DMS 273 treated with DMSO at 0.1 percent for 48 hours (cell line): ENCODE measurements at regions not wholly inside any gene's neighbourhood (a gene's known extent, or its start where the extent isn't known, plus 50 kb on each side); places are given as distances from the start of the nearest gene placed in this dataset.
"Not testable (repeated sequence)": the region's sequence is repeated elsewhere in the genome, so short reads cannot be mapped to it uniquely, and the experiment has no call there.

ENCODE experiments used
- DNase-seq: peaks from one replicate; lab custom pipeline; 2025; lab: John Stamatoyannopoulos, UW

DNA sequence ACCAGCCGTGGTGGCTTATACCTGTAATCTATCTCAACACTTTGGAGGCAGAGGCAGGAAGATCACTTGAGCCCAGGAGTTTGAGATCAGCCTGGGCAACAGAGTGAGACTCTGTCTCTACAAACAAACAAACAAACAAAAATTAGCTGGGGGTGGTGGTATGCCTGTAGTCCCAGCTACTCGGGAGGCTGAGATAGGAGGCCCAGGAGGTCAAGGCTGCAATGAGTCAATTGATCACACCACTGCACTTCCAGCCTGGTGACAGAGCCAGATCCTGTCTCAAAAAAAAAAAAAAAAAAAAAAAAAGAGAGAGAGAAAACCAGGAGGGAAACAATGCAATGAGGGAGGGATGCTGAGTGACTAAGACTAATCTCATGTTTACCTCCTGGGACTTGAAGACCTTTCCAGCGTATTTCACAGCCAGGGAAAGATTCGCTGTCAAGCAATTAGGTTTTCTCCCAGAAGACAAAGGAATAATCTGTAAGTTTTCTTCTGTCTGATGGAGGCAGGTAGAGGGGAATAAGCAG lies 51.1 kb upstream of the MIER3 start:
- DNase-seq = no peak

DNA sequence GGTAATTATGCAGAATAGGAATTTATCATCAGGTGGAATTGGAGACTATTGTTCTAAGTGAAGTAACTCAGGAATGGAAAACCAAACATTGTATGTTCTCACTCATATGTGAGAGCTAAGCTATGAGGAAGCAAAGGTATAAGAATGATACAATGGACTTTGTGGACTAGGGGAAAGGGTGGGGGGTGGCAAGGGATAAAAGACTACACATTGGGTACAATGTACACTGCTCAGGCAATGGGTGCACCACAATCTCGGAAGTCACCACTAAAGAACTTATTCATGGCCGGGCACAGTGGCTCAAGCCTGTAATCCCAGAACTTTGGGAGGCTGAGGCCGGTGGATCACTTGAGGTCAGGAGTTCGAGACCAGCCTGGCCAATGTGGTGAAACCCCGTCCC lies 51.6 kb upstream of the MIER3 start:
- DNase-seq = not testable (repeated sequence)

GRCh38 chr5:57004800-57005199 lies 52.9 kb upstream of the MIER3 start:
- no peak for DNase-seq

DNA sequence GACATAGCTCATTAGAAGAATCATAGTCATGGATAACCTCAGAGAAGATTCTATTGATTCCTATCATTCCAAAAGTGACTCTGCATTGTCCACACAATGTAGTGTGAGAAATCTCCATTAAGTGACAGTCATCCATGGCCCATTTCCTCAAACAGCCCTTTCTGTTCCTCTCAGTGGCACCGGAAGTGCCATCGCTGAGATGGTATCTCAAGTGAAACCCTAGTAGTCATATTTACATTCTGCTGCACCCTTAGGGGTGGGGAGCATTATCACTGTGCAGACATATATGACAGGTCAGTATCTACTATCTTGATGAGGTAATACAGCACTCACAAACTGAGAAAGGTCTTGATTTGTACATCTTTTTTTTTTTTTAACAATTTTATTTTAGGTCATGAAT lies 55.4 kb upstream of the MIER3 start:
- DNase-seq = no peak

GRCh38 chr5:57009811-57010210 lies 57.9 kb upstream of the MIER3 start:
- DNase-seq = no peak

DNA sequence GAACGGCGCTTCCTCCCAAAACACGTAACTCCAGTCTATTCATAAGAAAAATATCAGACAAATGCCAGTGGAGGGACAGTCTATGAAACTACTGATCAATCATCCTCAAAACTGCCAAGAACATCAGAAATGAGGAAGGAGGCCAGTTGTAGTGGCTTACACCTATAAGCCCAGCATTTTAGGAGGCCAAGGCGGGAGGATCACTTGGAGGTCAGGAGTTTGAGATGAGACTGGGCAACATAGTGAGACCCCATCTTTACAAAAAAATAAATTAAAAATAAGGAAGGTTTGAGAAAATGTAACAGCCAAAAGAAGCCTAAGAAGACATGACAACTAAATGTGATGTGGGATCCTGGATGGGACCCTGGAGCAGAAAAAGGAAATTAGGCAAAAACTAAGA lies 58.9 kb upstream of the MIER3 start:
- no peak for DNase-seq

DNA sequence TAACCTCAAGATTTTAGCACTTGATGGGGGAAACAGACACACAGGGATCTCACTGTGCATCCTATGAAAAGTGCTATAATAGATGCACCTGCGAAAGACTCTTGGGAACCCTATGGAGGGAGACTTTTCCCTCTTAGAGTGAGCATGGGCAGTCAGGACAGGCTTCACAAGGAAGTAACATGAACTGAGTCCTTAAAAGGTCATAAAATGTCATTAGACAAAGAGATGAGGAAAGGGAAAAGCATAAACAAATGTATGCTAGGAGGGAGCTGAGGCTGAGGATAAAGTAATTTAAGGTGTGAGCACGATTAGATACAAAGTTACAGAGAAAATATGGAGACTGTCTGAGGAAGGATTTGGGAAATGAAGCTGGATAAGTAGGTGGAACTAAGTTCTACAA lies 60.6 kb upstream of the MIER3 start:
- DNase-seq = no peak

GRCh38 chr5:57025961-57026360 lies 74.0 kb upstream of the MIER3 start:
- no peak for DNase-seq

DNA sequence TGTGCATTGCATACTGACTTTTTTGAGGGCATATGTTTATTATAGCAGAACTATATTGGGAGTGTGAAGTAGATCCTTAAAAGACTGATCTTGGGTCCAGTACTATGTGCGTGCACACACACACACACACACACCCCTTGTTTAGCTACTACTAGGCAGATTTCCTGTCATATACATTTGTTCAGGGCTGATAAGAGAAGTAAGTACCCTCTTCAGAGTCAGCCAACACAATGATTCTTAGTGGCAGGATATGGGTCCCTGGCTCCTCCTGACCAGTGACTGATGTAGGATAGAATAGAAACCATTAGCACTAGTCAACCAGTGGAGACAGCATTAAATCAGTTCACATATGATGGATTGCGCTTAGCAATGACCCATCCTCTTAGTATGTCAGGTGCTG lies 76.2 kb upstream of the MIER3 start:
- no peak for DNase-seq

DNA sequence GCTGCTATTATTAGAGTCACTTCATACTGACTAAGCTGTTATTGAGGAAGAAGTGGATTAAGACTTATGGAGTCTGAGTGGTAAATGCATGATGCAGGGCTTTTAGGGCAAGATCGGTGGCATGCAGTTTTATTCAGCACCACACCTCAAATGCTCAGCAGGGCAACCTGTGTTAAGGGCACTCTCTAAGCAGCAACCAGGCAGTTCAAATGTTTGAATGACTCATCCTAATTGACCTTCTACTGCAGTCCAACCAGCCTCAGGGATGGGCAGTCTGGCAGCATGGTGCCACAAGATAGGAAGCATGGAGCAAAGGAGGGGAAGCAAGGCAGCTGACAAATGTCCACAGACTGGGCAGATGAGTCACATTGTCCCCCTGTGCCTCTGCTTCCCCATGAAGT lies 80.2 kb upstream of the MIER3 start:
- DNase-seq = no peak

DNA sequence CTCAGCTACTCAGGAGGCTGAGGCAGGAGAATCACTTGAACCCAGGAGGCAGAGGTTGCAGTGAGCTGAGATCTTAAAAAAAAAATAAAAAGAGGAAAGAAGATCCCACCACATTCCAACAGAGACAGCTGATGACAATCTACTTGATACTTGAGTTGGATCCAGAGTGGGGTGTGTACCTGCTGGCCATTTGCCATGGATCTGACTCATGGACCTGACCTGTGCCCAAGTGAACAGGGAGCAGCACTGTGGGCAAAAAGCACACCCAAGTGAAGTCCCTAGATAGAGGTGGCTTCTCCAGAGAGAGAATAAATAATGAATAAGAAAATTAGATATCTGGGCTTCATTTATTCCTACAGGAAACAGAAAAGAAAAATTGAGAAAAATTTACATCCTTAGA lies 81.2 kb upstream of the MIER3 start:
- no peak for DNase-seq

DNA sequence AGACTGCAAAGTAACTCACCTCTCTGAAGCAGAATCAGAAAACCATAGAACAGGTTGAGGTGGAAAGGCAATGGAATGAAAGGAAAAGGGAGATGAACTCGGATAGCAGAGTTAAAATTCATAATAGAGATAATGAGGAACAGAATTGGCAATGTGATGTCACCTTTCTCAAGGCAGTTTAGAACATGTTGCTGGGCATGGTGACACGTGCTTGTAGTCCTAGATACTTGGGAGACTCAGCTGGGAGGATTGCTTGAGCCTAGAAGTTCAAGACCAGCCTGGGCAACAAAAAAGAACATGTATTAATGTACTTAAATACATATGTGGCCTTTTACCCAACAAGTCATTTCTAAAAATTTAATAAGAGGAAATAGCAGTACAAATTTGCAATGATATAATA lies 81.6 kb upstream of the MIER3 start:
- DNase-seq = no peak

DNA sequence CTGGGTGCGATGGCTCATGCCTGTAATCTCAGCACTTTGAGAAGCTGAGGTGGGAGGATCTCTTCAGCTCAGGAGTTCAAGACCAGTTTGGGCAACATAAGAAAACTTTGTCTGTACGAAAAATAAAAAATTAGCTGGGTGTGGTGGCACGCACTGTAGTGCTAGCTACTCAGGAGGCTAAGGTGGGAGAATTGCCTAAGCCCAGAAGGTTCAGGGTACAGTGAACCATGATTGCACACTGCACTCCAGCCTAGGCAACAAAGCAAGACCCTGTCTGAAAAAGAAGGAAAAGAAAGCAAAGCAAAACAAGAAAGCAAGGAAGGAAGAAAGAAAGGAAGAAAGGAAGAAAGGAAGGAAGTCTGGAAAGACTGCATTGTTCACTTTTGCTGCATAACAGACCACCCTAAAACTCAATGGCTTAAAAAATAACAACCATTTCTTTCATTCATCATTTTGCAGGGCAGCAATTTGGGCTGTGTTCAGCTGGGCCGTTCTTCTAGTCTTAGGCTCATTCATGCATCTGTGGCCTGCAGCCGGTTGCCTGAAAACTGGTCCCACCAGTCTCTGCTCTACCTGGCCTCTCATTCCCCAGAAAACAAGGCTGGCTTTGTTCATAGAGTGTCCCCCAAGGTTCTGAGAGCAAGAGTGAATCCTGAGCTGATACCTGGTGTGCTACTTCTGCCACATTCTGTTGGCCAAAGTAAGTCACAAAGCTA lies 82.4 kb upstream of the MIER3 start:
- DNase-seq = no peak

DNA sequence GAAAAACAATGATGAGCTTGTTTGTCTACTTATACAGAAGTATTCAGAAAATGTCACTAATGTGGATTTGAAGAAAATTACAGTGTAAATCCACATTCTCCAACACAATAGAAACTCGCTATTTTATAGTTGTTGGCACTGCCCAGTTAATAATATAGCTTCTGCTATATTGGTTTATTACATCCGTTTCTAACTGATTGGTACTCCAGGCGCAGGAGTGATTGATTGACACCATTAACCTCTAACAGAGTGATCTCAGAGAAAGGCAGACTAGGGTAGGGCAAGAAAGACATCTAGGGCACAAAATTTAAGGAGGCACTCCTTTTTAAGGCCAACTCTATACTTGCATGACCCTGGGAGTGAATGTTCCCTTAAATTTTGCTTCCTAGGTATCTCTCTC lies 84.0 kb upstream of the MIER3 start:
- DNase-seq = no peak

DNA sequence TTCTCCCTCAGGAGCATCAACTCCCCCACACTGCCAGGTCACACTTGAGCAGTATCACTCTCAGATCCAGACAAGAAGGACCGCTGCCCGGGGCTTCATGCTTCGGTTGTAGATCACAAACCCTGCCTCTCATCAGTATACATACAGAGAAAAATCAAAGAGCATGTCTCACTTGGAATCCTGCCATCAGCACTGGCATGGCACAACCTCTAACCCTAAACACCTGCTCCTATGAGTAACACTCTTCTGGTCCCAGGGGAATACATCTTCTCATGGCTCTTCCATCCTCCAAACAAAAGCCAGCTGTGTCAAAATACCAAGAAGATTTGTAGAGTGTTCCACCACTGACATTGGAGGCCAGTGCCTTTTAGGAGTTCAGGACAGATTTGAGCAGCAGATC lies 84.8 kb upstream of the MIER3 start:
- no peak for DNase-seq

DNA sequence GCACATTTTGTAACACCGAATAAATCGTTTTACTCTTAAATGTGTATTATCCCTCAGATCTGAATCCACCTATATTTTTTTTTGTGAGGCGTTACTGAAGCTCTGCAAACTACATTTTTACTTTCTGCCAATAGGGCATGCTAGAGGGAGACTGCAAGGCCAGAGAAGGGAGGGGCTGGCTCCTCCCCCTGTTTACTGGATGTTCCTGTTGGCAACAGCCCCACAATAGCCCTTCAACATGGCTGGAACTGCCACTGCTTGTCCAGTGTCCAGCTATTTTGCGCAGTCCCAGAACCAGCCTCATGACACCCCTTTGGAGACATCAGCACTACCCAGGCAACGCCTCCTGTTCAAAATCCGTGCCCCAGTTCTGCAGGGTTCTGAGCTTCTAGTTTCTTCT lies 85.4 kb upstream of the MIER3 start:
- DNase-seq = no peak

- DNase-seq = no peak
Measured at GRCh38 chr5:57041570-57041969, 89.6 kb upstream of the MIER3 start.

GRCh38 chr5:57042524-57042931 lies 90.6 kb upstream of the MIER3 start:
- DNase-seq = no peak

DNA sequence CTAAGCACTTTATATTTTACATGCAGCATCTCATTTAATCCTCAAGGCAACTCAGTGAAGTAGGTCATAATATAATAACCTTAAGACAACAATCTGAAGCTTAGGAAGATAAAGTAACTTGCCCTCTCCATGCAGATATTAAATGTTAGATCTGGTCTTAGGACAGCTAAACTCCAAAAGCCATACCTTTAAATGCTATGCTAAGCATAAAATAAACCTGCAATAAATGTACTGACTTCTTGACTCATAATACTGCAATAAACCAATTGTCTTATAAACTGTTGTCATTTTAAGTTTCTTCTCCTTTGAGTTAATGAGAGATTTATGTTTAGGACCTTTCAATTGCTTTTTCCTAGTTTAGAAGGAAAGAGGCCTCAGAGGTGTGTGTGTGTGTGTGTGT lies 102.2 kb upstream of the MIER3 start:
- no peak for DNase-seq

- no peak for DNase-seq
Measured at GRCh38 chr5:57054671-57055070, 102.7 kb upstream of the MIER3 start.

GRCh38 chr5:57055731-57056130 lies 103.8 kb upstream of the MIER3 start:
- DNase-seq = no peak

- DNase-seq = no peak
Measured at GRCh38 chr5:57063773-57064172, 110.1 kb upstream of the GPBP1 start.

DNA sequence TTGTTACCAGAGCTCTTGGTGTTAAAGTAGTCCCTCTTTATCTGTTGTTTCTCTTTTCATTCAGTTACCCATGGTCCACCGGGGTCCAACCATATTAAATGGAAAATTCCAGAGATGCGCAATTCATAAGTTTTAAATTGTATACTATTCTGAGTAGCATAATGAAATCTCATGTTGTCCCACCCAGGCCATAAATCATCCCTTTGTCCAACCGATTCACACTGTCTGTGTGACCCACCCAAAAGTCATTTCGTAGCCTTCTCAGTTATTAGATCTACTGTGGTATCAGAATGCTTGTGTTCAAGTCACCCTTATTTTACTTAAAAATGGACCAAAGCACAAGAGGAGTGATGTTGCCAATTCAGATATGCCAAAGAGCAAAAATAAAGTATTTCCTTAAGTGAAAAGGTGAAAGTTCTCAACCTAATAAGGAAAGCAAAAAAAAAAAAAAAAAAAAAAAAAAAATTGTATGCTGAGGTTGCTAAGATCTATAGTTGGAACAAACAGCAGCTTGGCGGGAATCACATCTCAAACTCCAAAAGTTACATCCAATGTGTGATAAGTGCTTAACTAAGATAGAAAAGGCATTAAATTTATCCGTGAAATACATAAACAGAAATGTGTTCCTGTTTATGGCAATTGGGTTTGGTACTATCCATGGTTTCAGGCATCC lies 106.8 kb upstream of the GPBP1 start:
- DNase-seq = no peak

DNA sequence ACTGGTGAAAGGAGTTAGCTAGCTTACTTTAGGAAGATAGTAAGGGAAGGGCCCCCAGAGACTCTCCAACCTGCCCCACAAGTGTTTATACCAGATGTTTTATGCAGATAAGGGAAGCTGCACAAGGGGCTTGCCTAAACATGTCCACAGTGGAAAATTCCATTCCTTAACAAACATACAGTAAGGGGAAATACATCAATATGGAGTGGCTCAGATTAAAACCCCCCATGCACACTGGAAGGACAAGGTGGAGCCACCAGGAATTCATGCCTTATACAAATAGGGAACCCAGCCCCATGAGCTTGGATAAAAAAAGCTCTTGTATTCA lies 106.3 kb upstream of the GPBP1 start:
- peak; percentile 44 for DNase-seq
